Endodermal cell (in vitro differentiated cells): ENCODE measurements at regions not wholly inside any gene's neighbourhood (a gene's known extent, or its start where the extent isn't known, plus 50 kb on each side); places are given as distances from the start of the nearest gene placed in this dataset.

Experiments
- DNase-seq: peaks from one replicate; pipeline ENCODE4 v3.0.0-alpha.2; 2017
- H3K27ac ChIP-seq: 2 replicates; pipeline ENCODE4 v1.5.1; 2013; ENCODE audit warnings: mild to moderate bottlenecking, low read depth, low read length, moderate library complexity
- H3K27me3 ChIP-seq: 2 replicates; pipeline ENCODE4 v1.6.1; 2013; ENCODE audit warnings: mild to moderate bottlenecking, low read length, moderate library complexity; ENCODE audit not compliant: insufficient read depth, control insufficient read depth, poor library complexity, severe bottlenecking
- H3K36me3 ChIP-seq: 2 replicates; pipeline ENCODE4 v1.7.0; 2013; ENCODE audit warnings: mild to moderate bottlenecking, low read length, moderate library complexity; ENCODE audit not compliant: control insufficient read depth, insufficient read depth
- H3K4me1 ChIP-seq: one replicate; pipeline ENCODE4 v1.7.0; 2013; ENCODE audit warnings: low read length; ENCODE audit not compliant: control insufficient read depth, insufficient read depth
- H3K4me3 ChIP-seq: 2 replicates; pipeline ENCODE4 v1.5.1; 2013; ENCODE audit warnings: mild to moderate bottlenecking, low read length, moderate library complexity
- H3K9ac ChIP-seq: 2 replicates; pipeline ENCODE4 v1.6.1; 2013; ENCODE audit warnings: mild to moderate bottlenecking, low read length, moderate library complexity; ENCODE audit not compliant: poor library complexity, severe bottlenecking; ENCODE audit errors: extremely low read depth
- H3K9me3 ChIP-seq: 2 replicates; pipeline ENCODE4 v1.6.1; 2013; ENCODE audit warnings: mild to moderate bottlenecking, low read length, moderate library complexity; ENCODE audit not compliant: control insufficient read depth
- H3K27ac Mint-ChIP-seq: 2 replicates; pipeline ENCODE4 v1.8.0; 2020; ENCODE audit warnings: mixed read lengths
- H3K27me3 Mint-ChIP-seq: 2 replicates; pipeline ENCODE4 v1.8.0; 2021; ENCODE audit warnings: mild to moderate bottlenecking, mixed read lengths; ENCODE audit not compliant: insufficient read depth
- H3K36me3 Mint-ChIP-seq: 2 replicates; pipeline ENCODE4 v1.8.0; 2020; ENCODE audit warnings: low read depth, mixed read lengths
- H3K4me1 Mint-ChIP-seq: 2 replicates; pipeline ENCODE4 v1.8.0; 2020; ENCODE audit warnings: mixed read lengths
- H3K4me3 Mint-ChIP-seq: 2 replicates; pipeline ENCODE4 v1.8.0; 2020; ENCODE audit warnings: mild to moderate bottlenecking, moderate library complexity, mixed read lengths
- H3K9me3 Mint-ChIP-seq: 2 replicates; pipeline ENCODE4 v1.8.0; 2020; ENCODE audit warnings: mild to moderate bottlenecking, mixed read lengths
- CTCF ChIP-seq: fragments of 200-600 bp; sonication (generic); conservative IDR thresholded peaks from 2 replicates; pipeline ENCODE4 v1.5.0; 2021; ENCODE audit warnings: antibody characterized with exemption, mild to moderate bottlenecking
- WGBS, 2 experiments: methylation state at CpG; one replicate each; pipeline versions ENCODE4 v1.1.5 to v1.1.7; 2013; ENCODE audit warnings: missing lambda C conversion rate in 2 of 2, mixed read lengths in 1 of 2; ENCODE audit not compliant: insufficient coverage in 1 of 2, insufficient read length in 1 of 2; 5-methylcytosine and 5-hydroxymethylcytosine counted together

- no peaks in the 10 kb centered on the region for H3K27me3 ChIP-seq
- no peak overlapping the region for H3K4me3 ChIP-seq
- H3K36me3 ChIP-seq: no peaks in the 10 kb centered on the region
- Mint-ChIP-seq H3K27ac (no peak overlapping the region), H3K4me1 (peaks cover 2% of the 10 kb centered on the region), H3K36me3 (no peaks in the 10 kb centered on the region), H3K4me3 (no peak overlapping the region), H3K9me3 (no peaks in the 10 kb centered on the region), H3K27me3 (no peaks in the 10 kb centered on the region)
- TF ChIP-seq CTCF: no peak
- WGBS, 2 experiments: 93 to 94% methylated on average over 6 of the region's 6 CpGs
- H3K27ac ChIP-seq: no peak overlapping the region
- H3K9ac ChIP-seq: no peak overlapping the region
- peak; percentile 14 for DNase-seq
- no peaks in the 10 kb centered on the region for H3K9me3 ChIP-seq
- no peaks in the 10 kb centered on the region for H3K4me1 ChIP-seq
Measured at GRCh38 chr15:29465816-29466215, 196.2 kb upstream of the NSMCE3 start.

- H3K9me3 Mint-ChIP-seq: no peaks in the 10 kb centered on the region
- Histone ChIP-seq H3K36me3 (no peaks in the 10 kb centered on the region), H3K27me3 (no peaks in the 10 kb centered on the region), H3K9ac (no peak overlapping the region), H3K9me3 (no peaks in the 10 kb centered on the region), H3K4me1 (no peaks in the 10 kb centered on the region), H3K4me3 (no peak overlapping the region), H3K27ac (no peak overlapping the region)
- H3K4me1 Mint-ChIP-seq: no peaks in the 10 kb centered on the region
- no peak overlapping the region for H3K27ac Mint-ChIP-seq
- 90 to 92% methylated on average over 2 to 3 of the region's 3 CpGs for WGBS, 2 experiments
- peak; percentile 13 for DNase-seq
- H3K4me3 Mint-ChIP-seq: no peak overlapping the region
- no peaks in the 10 kb centered on the region for H3K27me3 Mint-ChIP-seq
- H3K36me3 Mint-ChIP-seq: no peaks in the 10 kb centered on the region
- no peak for TF ChIP-seq CTCF
Measured at GRCh38 chr15:29465196-29465595, 195.6 kb upstream of the NSMCE3 start.

GRCh38 chr15:29461877-29462276 lies 192.3 kb upstream of the NSMCE3 start:
- WGBS, 2 experiments: 67 to 75% methylated on average over 2 to 3 of the region's 3 CpGs
- Mint-ChIP-seq H3K4me1 (no peaks in the 10 kb centered on the region), H3K36me3 (no peaks in the 10 kb centered on the region), H3K27me3 (no peaks in the 10 kb centered on the region), H3K27ac (no peak overlapping the region), H3K9me3 (no peaks in the 10 kb centered on the region), H3K4me3 (no peak overlapping the region)
- TF ChIP-seq CTCF: no peak
- Histone ChIP-seq H3K27ac (no peak overlapping the region), H3K36me3 (no peaks in the 10 kb centered on the region), H3K9ac (no peak overlapping the region), H3K4me3 (no peak overlapping the region), H3K9me3 (no peaks in the 10 kb centered on the region), H3K27me3 (no peaks in the 10 kb centered on the region), H3K4me1 (no peaks in the 10 kb centered on the region)
- DNase-seq: no peak
